ENCODE measurements at regions not wholly inside any gene's neighbourhood (a gene's known extent, or its start where the extent isn't known, plus 50 kb on each side); places are given as distances from the start of the nearest gene placed in this dataset.

DNA sequence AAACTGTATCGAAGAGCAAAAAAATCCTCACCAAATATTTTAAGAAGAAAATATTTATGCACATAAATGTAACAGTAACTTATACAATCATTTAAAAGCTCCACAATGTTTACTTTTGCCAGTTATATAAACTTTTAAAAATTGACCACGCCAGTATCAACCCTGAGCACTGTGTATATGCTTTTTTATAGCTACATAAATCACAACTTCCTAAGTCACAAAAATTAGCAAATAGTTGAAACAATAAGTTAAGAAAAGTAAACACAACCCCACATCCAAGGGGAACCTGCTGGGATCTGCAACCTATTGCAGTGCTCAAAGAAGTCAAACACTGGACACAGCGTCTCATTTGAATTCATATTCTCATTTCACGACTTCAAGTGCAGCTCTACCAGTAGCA lies 89.8 kb upstream of the DST start:
- TF ChIP-seq YY1 (IDR thresholded peaks at IDR 0.05; ENCODE audit: insufficient read depth, insufficient read length) (no peak), ZNF274 (IDR thresholded peaks at IDR 0.05; ENCODE audit: low read depth, low read length) (no peak)

Data from NT2/D1 (cell line).